ENCODE measurements at regions not wholly inside any gene's neighbourhood (a gene's known extent, or its start where the extent isn't known, plus 50 kb on each side); places are given as distances from the start of the nearest gene placed in this dataset.
"Not testable (repeated sequence)": the region's sequence is repeated elsewhere in the genome, so short reads cannot be mapped to it uniquely, and the experiment has no call there.

DNA sequence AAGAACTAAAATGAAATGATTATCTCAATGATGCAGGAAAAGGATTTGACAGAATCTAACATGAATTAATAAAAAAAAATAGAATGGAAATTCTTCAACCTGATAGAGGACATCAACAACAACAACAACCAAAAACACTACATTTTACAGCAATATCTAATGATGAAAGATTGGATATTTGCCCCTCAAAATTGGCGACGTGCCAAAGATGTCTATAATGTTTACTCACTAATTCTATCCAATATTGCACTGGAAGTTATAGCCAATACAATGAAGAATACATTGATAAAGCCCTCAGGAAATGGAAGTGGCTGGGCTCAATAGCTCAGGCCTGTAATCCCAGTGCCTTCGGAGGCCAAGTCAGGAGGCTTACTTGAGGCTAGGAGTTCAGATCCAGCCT, 99.4 kb upstream of the ANTXRL start:
- not testable (repeated sequence) for H3K27ac ChIP-seq (ENCODE audit: low read depth in 2 of 2, low read length in 1 of 2); H3K4me3 ChIP-seq (ENCODE audit: low read depth in 1 of 2, low read length in 2 of 2); H3K4me1 ChIP-seq (ENCODE audit: control insufficient read depth in 2 of 2, insufficient read depth in 2 of 2, low read length in 1 of 2); H3K27me3 ChIP-seq (ENCODE audit: control insufficient read depth in 1 of 2, insufficient read depth in 2 of 2, low read length in 2 of 2); H3K9me3 ChIP-seq (ENCODE audit: control insufficient read depth in 2 of 2, insufficient read depth in 1 of 2, low read depth in 1 of 2, low read length in 1 of 2); H3K36me3 ChIP-seq (ENCODE audit: control insufficient read depth in 2 of 2, insufficient read depth in 2 of 2, low read length in 1 of 2)
- WGBS, 2 donors: 79 to 83% methylated on average over 3 of the region's 3 CpGs

DNA sequence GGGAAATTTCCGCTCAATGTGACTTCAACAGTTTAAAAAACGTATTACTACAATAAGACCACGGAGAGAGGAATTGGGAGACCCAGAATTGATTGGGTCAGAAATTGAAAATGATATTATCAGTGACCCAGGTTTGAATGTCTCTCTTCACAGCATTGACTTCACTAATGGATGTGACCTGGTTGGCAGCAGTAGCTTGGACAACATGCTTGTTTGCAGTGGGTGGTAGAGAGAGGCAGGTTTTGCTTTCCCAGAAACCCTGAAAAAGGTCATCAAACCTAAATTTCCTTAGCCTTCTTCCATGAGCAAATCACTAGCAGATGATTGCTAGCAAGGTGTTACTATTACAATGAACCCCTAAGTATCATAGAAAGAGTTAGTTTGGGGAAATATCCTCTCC, 89.7 kb upstream of the ANTXRL start:
- no peaks in the 10 kb centered on the region for H3K9me3 ChIP-seq (ENCODE audit: control insufficient read depth in 2 of 2, insufficient read depth in 1 of 2, low read depth in 1 of 2, low read length in 1 of 2)
- no peak overlapping the region for H3K27ac ChIP-seq (ENCODE audit: low read depth in 2 of 2, low read length in 1 of 2)
- no peaks in the 10 kb centered on the region for H3K36me3 ChIP-seq (ENCODE audit: control insufficient read depth in 2 of 2, insufficient read depth in 2 of 2, low read length in 1 of 2)
- H3K4me3 ChIP-seq (ENCODE audit: low read depth in 1 of 2, low read length in 2 of 2): no peak overlapping the region
- no peaks in the 10 kb centered on the region for H3K4me1 ChIP-seq (ENCODE audit: control insufficient read depth in 2 of 2, insufficient read depth in 2 of 2, low read length in 1 of 2)
- 90 to 91% methylated on average over 3 of the region's 3 CpGs for WGBS, 2 donors
- no peaks in the 10 kb centered on the region for H3K27me3 ChIP-seq (ENCODE audit: control insufficient read depth in 1 of 2, insufficient read depth in 2 of 2, low read length in 2 of 2)

DNA sequence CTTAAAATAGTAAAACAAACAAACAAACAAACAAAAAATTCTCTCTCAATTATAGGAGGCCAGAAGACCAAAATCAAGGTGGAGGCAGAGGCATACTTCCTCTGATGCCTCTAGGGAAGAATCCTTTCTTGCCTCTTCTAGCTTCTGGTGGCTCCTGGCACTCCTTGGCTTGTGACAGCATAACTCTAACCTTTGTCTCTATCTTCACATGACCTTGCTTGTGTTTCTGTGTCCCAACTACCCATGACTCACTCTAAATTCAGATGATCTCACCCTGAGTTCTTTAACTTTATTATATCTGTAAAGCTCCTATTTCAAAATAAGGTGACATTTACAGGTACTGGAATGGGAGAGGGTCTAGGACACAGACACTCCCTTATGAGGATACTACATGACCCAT, 88.3 kb upstream of the ANTXRL start:
- Histone ChIP-seq H3K27ac (ENCODE audit: low read depth in 2 of 2, low read length in 1 of 2) (no peak overlapping the region), H3K9me3 (ENCODE audit: control insufficient read depth in 2 of 2, insufficient read depth in 1 of 2, low read depth in 1 of 2, low read length in 1 of 2) (no peaks in the 10 kb centered on the region), H3K4me1 (ENCODE audit: control insufficient read depth in 2 of 2, insufficient read depth in 2 of 2, low read length in 1 of 2) (no peaks in the 10 kb centered on the region), H3K4me3 (ENCODE audit: low read depth in 1 of 2, low read length in 2 of 2) (no peak overlapping the region), H3K27me3 (ENCODE audit: control insufficient read depth in 1 of 2, insufficient read depth in 2 of 2, low read length in 2 of 2) (no peaks in the 10 kb centered on the region), H3K36me3 (ENCODE audit: control insufficient read depth in 2 of 2, insufficient read depth in 2 of 2, low read length in 1 of 2) (no peaks in the 10 kb centered on the region)

DNA sequence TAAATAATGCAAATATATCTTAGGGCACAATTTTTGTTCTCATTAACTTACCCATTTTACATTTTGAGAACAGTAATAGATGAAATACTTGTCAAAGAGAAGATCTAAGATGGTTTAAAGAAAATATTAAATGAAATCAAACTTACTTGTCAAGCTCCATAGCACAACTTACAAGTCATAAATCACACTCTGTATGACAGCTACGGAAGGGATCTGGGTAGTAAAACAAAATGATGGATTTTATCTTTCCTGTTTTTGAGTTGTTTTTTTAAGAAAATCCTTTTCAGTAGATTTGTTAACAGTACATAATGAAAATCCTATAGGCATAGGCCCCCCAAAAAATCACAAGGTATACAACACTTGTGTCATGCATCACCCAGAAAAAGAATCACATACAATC, 84.4 kb upstream of the ANTXRL start:
- not testable (repeated sequence) for H3K27me3 ChIP-seq (ENCODE audit: control insufficient read depth in 1 of 2, insufficient read depth in 2 of 2, low read length in 2 of 2); H3K36me3 ChIP-seq (ENCODE audit: control insufficient read depth in 2 of 2, insufficient read depth in 2 of 2, low read length in 1 of 2); H3K4me3 ChIP-seq (ENCODE audit: low read depth in 1 of 2, low read length in 2 of 2); H3K9me3 ChIP-seq (ENCODE audit: control insufficient read depth in 2 of 2, insufficient read depth in 1 of 2, low read depth in 1 of 2, low read length in 1 of 2); H3K4me1 ChIP-seq (ENCODE audit: control insufficient read depth in 2 of 2, insufficient read depth in 2 of 2, low read length in 1 of 2); H3K27ac ChIP-seq (ENCODE audit: low read depth in 2 of 2, low read length in 1 of 2)
- WGBS, 2 donors: 63 to 71% methylated on average over 1 of the region's 1 CpG

DNA sequence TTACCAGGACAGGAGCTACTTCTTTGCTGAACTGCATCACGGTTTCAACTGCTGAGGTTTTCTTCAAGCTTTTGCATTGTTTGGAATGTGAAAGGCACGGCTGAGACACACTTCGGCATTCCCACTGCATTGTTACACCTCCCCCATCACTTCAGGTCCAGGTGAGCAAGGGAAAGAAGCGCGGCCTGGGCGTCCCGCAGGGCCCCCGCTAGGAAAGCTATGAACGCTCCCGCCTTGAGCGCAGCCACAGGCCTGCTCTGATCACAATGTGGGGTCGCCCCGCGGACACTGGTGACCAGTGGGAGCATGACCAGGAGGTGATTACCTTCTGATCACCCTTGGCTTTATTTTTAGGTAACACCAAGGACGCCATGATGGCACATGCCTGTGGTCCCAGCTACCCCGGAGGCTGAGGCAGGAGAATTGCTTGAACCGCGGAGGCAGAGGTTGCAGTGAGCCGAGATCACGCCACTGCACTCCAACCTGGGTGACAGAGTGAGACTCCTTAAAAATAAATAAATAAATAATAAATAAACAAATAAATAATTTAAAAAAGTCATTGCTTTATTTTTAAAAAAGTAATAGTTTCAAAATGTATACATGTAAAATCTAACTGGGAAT, 82.2 kb upstream of the ANTXRL start:
- H3K27me3 ChIP-seq (ENCODE audit: control insufficient read depth in 1 of 2, insufficient read depth in 2 of 2, low read length in 2 of 2); H3K4me1 ChIP-seq (ENCODE audit: control insufficient read depth in 2 of 2, insufficient read depth in 2 of 2, low read length in 1 of 2); H3K9me3 ChIP-seq (ENCODE audit: control insufficient read depth in 2 of 2, insufficient read depth in 1 of 2, low read depth in 1 of 2, low read length in 1 of 2); H3K27ac ChIP-seq (ENCODE audit: low read depth in 2 of 2, low read length in 1 of 2); H3K36me3 ChIP-seq (ENCODE audit: control insufficient read depth in 2 of 2, insufficient read depth in 2 of 2, low read length in 1 of 2); H3K4me3 ChIP-seq (ENCODE audit: low read depth in 1 of 2, low read length in 2 of 2): not testable (repeated sequence)
- 92 to 94% methylated on average over 20 of the region's 20 CpGs for WGBS, 2 donors

DNA sequence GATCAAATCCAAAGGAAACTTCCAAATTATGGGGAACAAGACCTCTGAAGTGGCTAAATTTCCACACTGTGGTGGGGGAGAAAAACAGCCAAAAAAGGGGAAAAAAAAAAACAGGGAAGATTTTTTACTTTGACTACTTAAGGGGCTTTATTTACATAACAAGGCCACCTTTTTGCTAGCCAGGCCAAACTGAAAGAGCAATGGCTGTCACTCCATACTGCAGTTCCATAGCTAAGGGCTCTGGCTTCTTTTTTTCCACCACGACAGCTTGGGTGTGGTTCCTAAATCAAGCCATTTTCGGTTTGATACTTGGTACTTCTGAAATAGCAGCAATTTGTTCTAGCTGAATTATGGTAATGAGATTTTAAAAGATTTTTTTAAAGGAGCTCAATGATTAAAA, 76.4 kb upstream of the ANTXRL start:
- no CpG with 5 or more reads among the region's 2 CpGs for WGBS, 2 donors
- not testable (repeated sequence) for H3K36me3 ChIP-seq (ENCODE audit: control insufficient read depth in 2 of 2, insufficient read depth in 2 of 2, low read length in 1 of 2)

DNA sequence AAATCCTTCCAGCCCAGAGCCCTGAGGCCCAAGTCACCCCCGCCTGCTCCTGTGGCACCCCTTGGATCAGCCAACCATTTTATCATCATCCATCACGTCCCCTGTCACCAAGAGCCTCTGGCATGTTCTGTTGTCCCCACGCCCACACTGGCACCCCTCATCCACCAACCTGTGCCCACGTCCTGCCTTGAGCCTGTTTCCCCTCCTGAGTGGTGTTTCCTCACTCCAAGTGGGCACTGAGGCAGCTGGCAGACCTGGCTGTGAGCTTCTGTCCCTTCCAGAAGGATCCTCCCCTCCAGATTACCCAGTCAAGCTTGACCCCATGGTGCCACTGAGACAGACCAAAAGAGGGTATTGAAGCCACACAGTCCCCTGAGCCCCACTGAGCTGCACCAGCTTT, 71.4 kb upstream of the ANTXRL start:
- H3K27ac ChIP-seq (ENCODE audit: low read depth in 2 of 2, low read length in 1 of 2): no peak overlapping the region
- H3K27me3 ChIP-seq (ENCODE audit: control insufficient read depth in 1 of 2, insufficient read depth in 2 of 2, low read length in 2 of 2): no peaks in the 10 kb centered on the region
- H3K4me1 ChIP-seq (ENCODE audit: control insufficient read depth in 2 of 2, insufficient read depth in 2 of 2, low read length in 1 of 2): no peaks in the 10 kb centered on the region
- no peaks in the 10 kb centered on the region for H3K9me3 ChIP-seq (ENCODE audit: control insufficient read depth in 2 of 2, insufficient read depth in 1 of 2, low read depth in 1 of 2, low read length in 1 of 2)
- H3K36me3 ChIP-seq (ENCODE audit: control insufficient read depth in 2 of 2, insufficient read depth in 2 of 2, low read length in 1 of 2): no peaks in the 10 kb centered on the region
- no peak overlapping the region for H3K4me3 ChIP-seq (ENCODE audit: low read depth in 1 of 2, low read length in 2 of 2)
- 66 to 71% methylated on average over 4 of the region's 4 CpGs for WGBS, 2 donors

More for the DNA sequence above, 76.4 kb upstream of the ANTXRL start:
- not testable (repeated sequence) for H3K4me1 ChIP-seq (ENCODE audit: control insufficient read depth in 2 of 2, insufficient read depth in 2 of 2, low read length in 1 of 2); H3K4me3 ChIP-seq (ENCODE audit: low read depth in 1 of 2, low read length in 2 of 2); H3K27ac ChIP-seq (ENCODE audit: low read depth in 2 of 2, low read length in 1 of 2); H3K9me3 ChIP-seq (ENCODE audit: control insufficient read depth in 2 of 2, insufficient read depth in 1 of 2, low read depth in 1 of 2, low read length in 1 of 2); H3K27me3 ChIP-seq (ENCODE audit: control insufficient read depth in 1 of 2, insufficient read depth in 2 of 2, low read length in 2 of 2)

DNA sequence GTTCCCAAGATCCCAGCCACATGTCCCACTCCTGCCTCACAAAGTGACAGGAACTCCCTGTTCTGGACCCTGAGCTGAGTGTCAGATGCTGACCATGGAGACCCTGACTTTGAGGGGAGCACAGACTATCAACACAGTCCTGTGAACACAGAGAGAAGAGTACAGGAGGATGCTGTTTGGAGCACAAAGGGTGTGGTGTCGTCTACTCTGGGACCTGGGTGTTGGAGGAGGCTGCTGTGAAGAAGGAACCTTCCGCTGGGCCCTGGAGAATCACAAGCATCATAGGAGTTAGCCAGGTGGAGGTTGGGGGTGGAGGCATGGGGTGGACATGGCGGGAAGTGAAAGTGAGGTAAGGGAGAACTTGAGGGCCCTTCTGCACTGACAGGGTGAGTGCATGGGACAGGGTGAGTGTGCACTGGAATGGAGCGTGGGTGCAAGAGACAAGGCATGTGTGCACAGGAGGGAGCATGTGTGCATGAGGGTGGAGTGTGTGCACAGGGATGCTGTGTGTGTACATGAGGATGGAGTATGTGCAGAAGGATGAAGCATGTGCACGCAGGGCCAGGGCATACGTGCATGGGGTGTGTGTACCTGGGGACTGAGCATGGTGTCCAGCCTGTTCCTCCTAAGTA, 70.7 kb upstream of the ANTXRL start:
- Histone ChIP-seq H3K36me3 (ENCODE audit: control insufficient read depth in 2 of 2, insufficient read depth in 2 of 2, low read length in 1 of 2) (no peaks in the 10 kb centered on the region), H3K27ac (ENCODE audit: low read depth in 2 of 2, low read length in 1 of 2) (no peak overlapping the region), H3K4me1 (ENCODE audit: control insufficient read depth in 2 of 2, insufficient read depth in 2 of 2, low read length in 1 of 2) (no peaks in the 10 kb centered on the region), H3K9me3 (ENCODE audit: control insufficient read depth in 2 of 2, insufficient read depth in 1 of 2, low read depth in 1 of 2, low read length in 1 of 2) (no peaks in the 10 kb centered on the region), H3K27me3 (ENCODE audit: control insufficient read depth in 1 of 2, insufficient read depth in 2 of 2, low read length in 2 of 2) (no peaks in the 10 kb centered on the region), H3K4me3 (ENCODE audit: low read depth in 1 of 2, low read length in 2 of 2) (no peak overlapping the region)
- WGBS, 2 donors: 88 to 90% methylated on average over 6 of the region's 6 CpGs

DNA sequence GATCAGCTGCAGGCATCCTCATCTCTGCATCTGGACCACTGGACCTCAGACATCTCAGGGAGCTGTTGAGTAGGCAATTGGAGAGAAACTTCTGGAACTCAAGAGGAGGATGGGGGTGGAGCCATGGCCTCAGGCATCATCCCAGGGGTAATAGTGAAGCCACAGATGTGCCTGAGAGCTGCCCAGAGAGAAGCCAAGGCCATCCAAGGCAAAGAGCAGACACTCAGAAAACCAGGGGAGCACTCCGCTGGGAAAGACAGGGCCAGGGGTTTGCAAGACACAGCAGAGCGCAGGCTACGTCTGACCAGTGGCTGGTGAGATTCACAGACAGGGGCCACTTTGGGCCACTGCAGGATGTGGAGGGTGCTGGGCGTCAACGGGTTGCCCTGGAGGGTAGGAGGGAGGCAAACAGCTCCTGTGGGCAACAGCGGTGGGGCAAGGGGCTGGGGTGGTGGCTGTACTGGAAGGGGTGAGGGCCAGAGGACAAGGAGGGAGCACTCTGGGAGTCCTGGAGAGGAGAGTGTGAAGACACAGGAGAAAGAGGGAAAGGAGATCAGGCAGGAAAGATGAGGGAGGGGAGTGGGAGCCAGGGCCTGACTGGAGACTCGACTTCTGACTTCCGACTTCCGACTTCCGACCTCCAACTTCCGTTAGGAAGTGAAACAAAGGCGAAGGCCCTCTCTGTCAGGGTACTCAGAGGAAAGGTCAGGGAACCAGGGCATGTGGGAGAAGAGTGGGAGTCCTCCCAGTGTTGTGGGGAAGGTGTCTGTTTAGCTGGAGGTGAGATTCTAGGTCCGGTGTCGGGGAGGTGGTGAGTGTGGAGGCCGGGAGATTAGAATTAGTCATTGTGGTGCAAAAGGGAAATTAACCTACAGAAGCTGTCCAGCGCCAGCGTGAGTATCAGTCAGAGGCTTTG, 69.7 kb upstream of the ANTXRL start:
- no peak overlapping the region for H3K27ac ChIP-seq (ENCODE audit: low read depth in 2 of 2, low read length in 1 of 2)
- H3K36me3 ChIP-seq (ENCODE audit: control insufficient read depth in 2 of 2, insufficient read depth in 2 of 2, low read length in 1 of 2): no peaks in the 10 kb centered on the region
- no peaks in the 10 kb centered on the region for H3K9me3 ChIP-seq (ENCODE audit: control insufficient read depth in 2 of 2, insufficient read depth in 1 of 2, low read depth in 1 of 2, low read length in 1 of 2)
- no peaks in the 10 kb centered on the region for H3K27me3 ChIP-seq (ENCODE audit: control insufficient read depth in 1 of 2, insufficient read depth in 2 of 2, low read length in 2 of 2)
- H3K4me3 ChIP-seq (ENCODE audit: low read depth in 1 of 2, low read length in 2 of 2): no peak overlapping the region
- no peaks in the 10 kb centered on the region for H3K4me1 ChIP-seq (ENCODE audit: control insufficient read depth in 2 of 2, insufficient read depth in 2 of 2, low read length in 1 of 2)
- WGBS, 2 donors: 71 to 75% methylated on average over 17 of the region's 17 CpGs
